HepG2 (cell line): ENCODE measurements at regions not wholly inside any gene's neighbourhood (a gene's known extent, or its start where the extent isn't known, plus 50 kb on each side); places are given as distances from the start of the nearest gene placed in this dataset.

Source experiments
- ATAC-seq: fragments of 200-7000 bp; cut with Tn5 transposase; 3 replicates; pipeline ENCODE4 v1.9.1; 2020; ENCODE audit warnings: mild to moderate bottlenecking, moderate library complexity
- BruUV-seq: library from RNA; stranded (reverse); fragments of 400-500 nt; replicated peaks from 2 replicates; lab custom pipeline; 2021; lab: Mats Ljungman, UMichigan
- CTCF ChIA-PET: fragments of 300-600 bp; formaldehyde crosslinking; extraction: SDS; loops from one replicate; lab custom pipeline; 2021; ENCODE audit warnings: low total read pairs, inconsistent platforms, low intra/inter-chr PET ratio; lab: Yijun Ruan, JAX
- POLR2A ChIA-PET: fragments of 350-600 bp; sonication (Branson Sonifier 250); formaldehyde crosslinking; loops from one replicate; lab custom pipeline; 2020; ENCODE audit warnings: antibody characterized with exemption, inconsistent platforms; lab: Yijun Ruan, JAX
- DNase-seq: peaks from one replicate; pipeline ENCODE4 v3.0.0-alpha.2; 2015; ENCODE audit warnings: low spot score
- FAIRE-seq: peaks from 3 replicates; lab custom pipeline; 2011; peaks lifted over from hg19 to GRCh38; lab: Jason Lieb, UNC
- H2AFZ ChIP-seq: one replicate; pipeline ENCODE4 v1.6.1; 2011; ENCODE audit warnings: low read length, inconsistent platforms
- H3K27ac ChIP-seq: fragments of 300-600 bp; 3 replicates; pipeline ENCODE4 v1.8.0; 2011; ENCODE audit warnings: mixed run types, mild to moderate bottlenecking, mixed read lengths, low read length, inconsistent platforms; ENCODE audit not compliant: insufficient read depth; ENCODE audit errors: extremely low read length
- H3K27me3 ChIP-seq, 2 experiments: fragments of 200-600 bp in 1 of 2; 2 replicates in 1 of 2; 3 replicates in 1 of 2; pipeline versions ENCODE4 v1.6.0 to v1.8.0; 2011; ENCODE audit warnings: low read length in 2 of 2, mild to moderate bottlenecking in 2 of 2, moderate library complexity in 2 of 2, inconsistent platforms in 1 of 2; ENCODE audit not compliant: insufficient read depth in 2 of 2, control insufficient read depth in 1 of 2
- H3K36me3 ChIP-seq, 2 experiments: fragments of 200-600 bp in 1 of 2; replicated peaks in 1 of 2; 2 replicates in 1 of 2; 3 replicates in 1 of 2; pipeline versions ENCODE4 v1.5.1 to v1.8.0; 2011; ENCODE audit warnings: low read length in 2 of 2, inconsistent platforms in 1 of 2; ENCODE audit not compliant: insufficient read depth in 2 of 2, control insufficient read depth in 1 of 2
- H3K4me1 ChIP-seq: 2 replicates; pipeline ENCODE4 v1.5.1; 2012; ENCODE audit warnings: low read length, inconsistent platforms; ENCODE audit not compliant: insufficient read depth
- H3K4me2 ChIP-seq: 2 replicates; pipeline ENCODE4 v1.6.0; 2011; ENCODE audit warnings: low read depth, low read length, inconsistent platforms
- H3K4me3 ChIP-seq, 3 experiments: fragments of 200-600 bp in 1 of 3; sonication (generic), shearing (Covaris generic) in 1 of 3; replicated peaks in 1 of 3; 2 replicates each; pipeline ENCODE4 v1.5.1; 2011 to 2016; ENCODE audit warnings: low read length in 3 of 3, inconsistent platforms in 2 of 3, low read depth in 2 of 3, mild to moderate bottlenecking in 2 of 3, control low read depth in 1 of 3, mixed read lengths in 1 of 3; ENCODE audit not compliant: insufficient read depth in 1 of 3
- H3K79me2 ChIP-seq: one replicate; pipeline ENCODE4 v1.6.1; 2011; ENCODE audit warnings: low read length, inconsistent platforms; ENCODE audit not compliant: insufficient read depth
- H3K9ac ChIP-seq: 2 replicates; pipeline ENCODE4 v1.6.0; 2011; ENCODE audit warnings: mild to moderate bottlenecking, low read depth, low read length, inconsistent platforms; ENCODE audit not compliant: insufficient read depth
- H3K9me3 ChIP-seq: 2 replicates; pipeline ENCODE4 v1.5.1; 2012; ENCODE audit warnings: mild to moderate bottlenecking, low read length
- H4K20me1 ChIP-seq: 2 replicates; pipeline ENCODE4 v1.6.0; 2011; ENCODE audit warnings: inconsistent platforms, mild to moderate bottlenecking, low read length, moderate library complexity; ENCODE audit not compliant: insufficient read depth
- ADNP ChIP-seq: sonication (generic); formaldehyde crosslinking; IDR thresholded peaks from 2 replicates; pipeline ENCODE4 v1.4.0; 2020; ENCODE audit warnings: missing genetic modification reagents
- GABPA ChIP-seq, 2 experiments: IDR thresholded peaks; 2 replicates each; pipeline ENCODE4 v1.6.1; 2011 to 2016; ENCODE audit warnings: low read depth in 2 of 2, low read length in 1 of 2, missing biosample characterization in 1 of 2, missing genetic modification characterization in 1 of 2
- MAF1 ChIP-seq: sonication (generic); formaldehyde crosslinking; IDR thresholded peaks from 2 replicates; pipeline ENCODE4 v1.5.0; 2020; ENCODE audit warnings: missing genetic modification reagents, borderline replicate concordance
- MIER3 ChIP-seq: IDR thresholded peaks from 2 replicates; pipeline ENCODE4 v1.6.1; 2016; ENCODE audit warnings: missing compliant biosample characterization, borderline replicate concordance
- RBAK ChIP-seq: sonication (generic); formaldehyde crosslinking; IDR thresholded peaks from 2 replicates; pipeline ENCODE4 v1.5.1; 2020; ENCODE audit warnings: mild to moderate bottlenecking, missing genetic modification reagents
- RORA ChIP-seq: sonication (generic); formaldehyde crosslinking; IDR thresholded peaks from 2 replicates; pipeline ENCODE4 v1.5.0; 2020; ENCODE audit warnings: mild to moderate bottlenecking, missing genetic modification reagents, moderate library complexity
- SP4 ChIP-seq: sonication (generic); formaldehyde crosslinking; IDR thresholded peaks from 2 replicates; pipeline ENCODE4 v1.8.1; 2023; ENCODE audit warnings: mild to moderate bottlenecking, missing genetic modification reagents
- U2AF2 ChIP-seq: fragments of 200-400 bp; formaldehyde crosslinking; IDR thresholded peaks from 2 replicates; pipeline ENCODE4 v1.6.1; 2017; ENCODE audit warnings: low read depth, mild to moderate bottlenecking, low read length
- ZFP82 ChIP-seq: sonication (generic); formaldehyde crosslinking; IDR thresholded peaks from 2 replicates; pipeline ENCODE4 v1.5.1; 2020; ENCODE audit warnings: mild to moderate bottlenecking, missing genetic modification reagents, borderline replicate concordance
- ZHX1 ChIP-seq: sonication (generic); formaldehyde crosslinking; IDR thresholded peaks from 2 replicates; pipeline ENCODE4 v1.8.1; 2022; ENCODE audit warnings: low read depth, mild to moderate bottlenecking, missing genetic modification reagents
- ZNF512B ChIP-seq: sonication (generic); formaldehyde crosslinking; IDR thresholded peaks from 2 replicates; pipeline ENCODE4 v1.5.1; 2020; ENCODE audit warnings: missing genetic modification reagents, mild to moderate bottlenecking, borderline replicate concordance
- ZNF557 ChIP-seq: sonication (generic); formaldehyde crosslinking; IDR thresholded peaks from 2 replicates; pipeline ENCODE4 v1.4.0; 2020; ENCODE audit warnings: missing genetic modification reagents
- ZNF761 ChIP-seq: sonication (generic); formaldehyde crosslinking; conservative IDR thresholded peaks from 2 replicates; pipeline ENCODE4 v1.4.0; 2020; ENCODE audit warnings: mild to moderate bottlenecking, missing genetic modification reagents
- WGBS: methylation state at CpG from one replicate; pipeline ENCODE4 v1.1.6; 2017; ENCODE audit warnings: low lambda C conversion rate; 5-methylcytosine and 5-hydroxymethylcytosine counted together
- in situ Hi-C: cut with HindIII; loops from 2 replicates; pipeline ENCODE4 v1.10.0; 2017; ENCODE audit warnings: low pct_unique_long_range_greater_than_20kb; ENCODE audit not compliant: extremely low pct_ligation_motif_present
- intact Hi-C: fragments of 100-400 bp; cut with micrococcal nuclease; formaldehyde crosslinking; loops from one replicate; pipeline ENCODE4 v1.10.0; 2022; ENCODE audit not compliant: unreplicated experiment
- TF ChIP-seq, protein P1 (sequence below), 2 experiments: sonication (generic) in 1 of 2; formaldehyde crosslinking in 1 of 2; IDR thresholded peaks; 2 replicates each; pipeline versions ENCODE4 v1.6.1 to v1.9.0; 2014 to 2022; ENCODE audit warnings: antibody characterized with exemption in 1 of 2, borderline replicate concordance in 1 of 2, inconsistent platforms in 1 of 2, low read depth in 1 of 2, missing genetic modification reagents in 1 of 2

DNA sequence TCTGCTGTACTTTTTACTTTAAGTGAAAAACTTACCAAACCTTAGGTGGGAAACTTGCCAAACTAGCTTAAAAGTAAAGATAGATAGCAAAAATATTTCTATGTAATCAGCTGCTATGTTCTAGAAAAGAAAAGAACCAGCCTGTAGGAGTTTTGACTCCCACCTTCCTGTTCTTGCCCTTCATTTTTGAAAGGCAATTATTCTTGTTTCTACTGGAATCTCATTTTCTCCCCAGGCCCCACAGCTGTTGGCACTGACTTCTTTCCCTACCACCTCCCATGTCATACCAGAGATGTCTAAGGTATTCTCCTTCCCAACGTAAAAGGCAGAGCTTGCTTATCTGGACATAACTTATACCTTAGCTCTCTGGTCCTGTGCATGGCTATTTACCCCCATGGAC is 389.7 kb downstream of the ARHGEF28 start:
- intact Hi-C loops: no loop called here
- BruUV-seq: no TSS peak
- no peaks in the 10 kb centered on the region for H3K79me2 ChIP-seq
- POLR2A ChIA-PET: no interaction called here
- H3K4me3 ChIP-seq: no peak overlapping the region
- peaks cover 0 to 3% of the 10 kb centered on the region in 2 experiments; a peak in 1 of 5 replicates for H3K27me3 ChIP-seq
- in situ Hi-C loops: no loop called here
- no peaks in the 10 kb centered on the region for H4K20me1 ChIP-seq
- ATAC-seq (no peak), FAIRE-seq (no peak), DNase-seq (no peak)
- no peaks in the 10 kb centered on the region for H3K9me3 ChIP-seq
- H3K27ac ChIP-seq: no peak overlapping the region
- no peak overlapping the region for H3K9ac ChIP-seq
- H3K4me2 ChIP-seq: no peak overlapping the region
- no peaks in the 10 kb centered on the region for H3K36me3 ChIP-seq
- H2AFZ ChIP-seq: no peak overlapping the region
- 75% methylated on average over 1 of the region's 1 CpG for WGBS
- no peaks in the 10 kb centered on the region for H3K4me1 ChIP-seq
- CTCF ChIA-PET: no interaction called here
- no peak for TF ChIP-seq SP4 (CRISPR knock-in tag)
- TF ChIP-seq RORA (CRISPR knock-in tag): no peak
- TF ChIP-seq, protein P1, sequence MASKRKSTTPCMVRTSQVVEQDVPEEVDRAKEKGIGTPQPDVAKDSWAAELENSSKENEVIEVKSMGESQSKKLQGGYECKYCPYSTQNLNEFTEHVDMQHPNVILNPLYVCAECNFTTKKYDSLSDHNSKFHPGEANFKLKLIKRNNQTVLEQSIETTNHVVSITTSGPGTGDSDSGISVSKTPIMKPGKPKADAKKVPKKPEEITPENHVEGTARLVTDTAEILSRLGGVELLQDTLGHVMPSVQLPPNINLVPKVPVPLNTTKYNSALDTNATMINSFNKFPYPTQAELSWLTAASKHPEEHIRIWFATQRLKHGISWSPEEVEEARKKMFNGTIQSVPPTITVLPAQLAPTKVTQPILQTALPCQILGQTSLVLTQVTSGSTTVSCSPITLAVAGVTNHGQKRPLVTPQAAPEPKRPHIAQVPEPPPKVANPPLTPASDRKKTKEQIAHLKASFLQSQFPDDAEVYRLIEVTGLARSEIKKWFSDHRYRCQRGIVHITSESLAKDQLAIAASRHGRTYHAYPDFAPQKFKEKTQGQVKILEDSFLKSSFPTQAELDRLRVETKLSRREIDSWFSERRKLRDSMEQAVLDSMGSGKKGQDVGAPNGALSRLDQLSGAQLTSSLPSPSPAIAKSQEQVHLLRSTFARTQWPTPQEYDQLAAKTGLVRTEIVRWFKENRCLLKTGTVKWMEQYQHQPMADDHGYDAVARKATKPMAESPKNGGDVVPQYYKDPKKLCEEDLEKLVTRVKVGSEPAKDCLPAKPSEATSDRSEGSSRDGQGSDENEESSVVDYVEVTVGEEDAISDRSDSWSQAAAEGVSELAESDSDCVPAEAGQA (IDR thresholded peaks at IDR 0.05; ENCODE audit: low read depth): no peak
- TF ChIP-seq, protein P1 (CRISPR knock-in tag; IDR thresholded peaks at IDR 0.05; ENCODE audit: borderline replicate concordance): no peak
- TF ChIP-seq ZNF512B (CRISPR knock-in tag): no peak
- TF ChIP-seq RBAK (CRISPR knock-in tag): no peak
- TF ChIP-seq MIER3: no peak
- no peak for TF ChIP-seq U2AF2
- no peak for TF ChIP-seq ZNF557 (CRISPR knock-in tag)
- no peak for TF ChIP-seq ADNP (CRISPR knock-in tag)
- no peak for TF ChIP-seq GABPA (IDR thresholded peaks at IDR 0.05; ENCODE audit: low read depth, low read length)
- TF ChIP-seq GABPA (CRISPR knock-in tag; IDR thresholded peaks at IDR 0.05; ENCODE audit: low read depth): no peak
- no peak for TF ChIP-seq ZHX1 (CRISPR knock-in tag)
- TF ChIP-seq ZFP82: no peak
- no peak for TF ChIP-seq ZNF761 (CRISPR knock-in tag)
- no peak for TF ChIP-seq MAF1 (CRISPR knock-in tag)
